KG1 (cell line): ENCODE measurements at regions not wholly inside any gene's neighbourhood (a gene's known extent, or its start where the extent isn't known, plus 50 kb on each side); places are given as distances from the start of the nearest gene placed in this dataset.
"Not testable (repeated sequence)": the region's sequence is repeated elsewhere in the genome, so short reads cannot be mapped to it uniquely, and the experiment has no call there.

Experiments
- DNase-seq: peaks from one replicate; lab custom pipeline; 2025; lab: John Stamatoyannopoulos, UW

GRCh38 chr2:5618271-5618670 lies 73.9 kb upstream of the SOX11 start:
- no peak for DNase-seq

DNA sequence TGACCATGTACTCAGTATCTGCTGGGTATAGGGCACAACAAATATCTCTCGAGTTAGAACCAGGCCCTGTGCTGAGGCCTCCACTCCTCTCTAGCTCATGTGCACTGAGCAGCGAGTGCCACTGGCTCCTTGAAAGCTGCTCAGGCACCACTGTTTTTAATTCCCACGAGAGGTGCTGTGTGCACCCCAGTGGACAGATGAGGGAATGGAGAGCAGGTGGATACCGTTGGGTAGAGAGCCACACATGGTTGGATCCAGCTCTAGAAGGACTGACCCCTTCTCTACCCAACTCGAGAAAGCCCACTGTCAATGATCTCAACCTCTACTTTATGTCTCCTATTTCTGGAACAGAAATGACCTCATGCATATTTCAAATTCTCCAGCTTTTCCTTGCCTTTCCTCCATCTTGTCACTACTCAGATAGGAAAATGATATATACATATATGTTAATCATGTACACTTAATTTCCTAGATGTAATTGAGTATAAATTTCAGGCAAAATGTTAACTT lies 66.6 kb upstream of the SOX11 start:
- not testable (repeated sequence) for DNase-seq

GRCh38 chr2:5628484-5628883 lies 63.7 kb upstream of the SOX11 start:
- DNase-seq = not testable (repeated sequence)

DNA sequence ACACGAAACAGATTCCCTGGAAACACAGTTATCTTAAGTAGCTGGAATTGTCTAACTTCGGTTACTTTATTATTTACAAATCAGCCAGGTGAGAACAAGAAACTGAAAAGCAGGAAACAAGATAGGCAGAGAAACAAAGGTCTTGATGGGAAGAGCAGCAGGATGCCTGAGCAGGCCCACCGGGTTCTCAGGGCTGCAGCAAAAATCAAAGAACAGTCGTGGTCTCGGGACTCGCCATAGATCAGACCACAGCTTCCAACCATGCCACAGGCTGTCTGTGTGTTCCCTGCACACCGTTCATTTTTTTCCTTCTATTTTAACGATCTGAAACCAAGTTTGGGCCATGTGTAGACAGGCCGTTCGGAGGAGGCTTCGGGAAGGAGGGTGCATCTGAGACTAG lies 62.7 kb upstream of the SOX11 start:
- not testable (repeated sequence) for DNase-seq

DNA sequence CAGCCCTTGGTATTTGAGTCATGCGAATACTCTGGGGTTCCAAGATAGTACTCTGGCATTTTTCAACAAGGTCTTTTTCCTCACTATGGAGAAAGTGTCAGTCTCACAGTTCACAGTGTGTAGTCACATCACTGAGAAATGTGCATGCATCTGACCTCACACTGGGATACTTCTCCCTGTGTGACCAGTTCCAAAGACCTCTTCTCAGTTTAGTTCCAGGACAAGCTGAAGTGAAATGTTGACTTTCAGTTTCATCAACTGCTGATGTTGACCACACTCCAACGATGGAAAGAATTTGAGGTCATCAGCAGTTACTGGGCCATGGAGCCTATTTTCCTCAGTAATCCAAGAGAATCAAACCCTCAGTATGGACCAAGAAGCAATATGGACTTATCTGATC lies 55.1 kb upstream of the SOX11 start:
- DNase-seq = not testable (repeated sequence)
